ENCODE measurements at regions not wholly inside any gene's neighbourhood (a gene's known extent, or its start where the extent isn't known, plus 50 kb on each side); places are given as distances from the start of the nearest gene placed in this dataset.

DNA sequence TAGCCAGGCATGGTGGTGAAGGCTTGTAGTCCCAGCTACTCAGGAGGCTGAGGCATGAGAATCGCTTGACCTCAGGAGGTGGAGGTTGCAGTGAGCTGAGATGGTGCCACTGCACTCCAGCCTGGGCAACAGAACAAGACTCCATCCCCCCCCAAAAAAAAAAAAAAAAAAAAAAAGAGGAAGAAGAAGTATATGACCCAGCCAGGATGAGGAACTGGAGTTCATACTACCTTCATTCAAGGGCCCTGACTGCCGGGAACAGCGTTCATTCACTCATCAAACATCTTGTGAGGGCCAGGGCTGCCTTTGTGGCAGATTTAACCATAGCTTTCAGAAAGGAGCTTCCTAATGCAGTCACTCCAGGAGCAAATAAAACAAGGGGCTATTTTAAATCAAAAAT, 127.6 kb downstream of the MRPS6 start:
- TF ChIP-seq, protein P1, sequence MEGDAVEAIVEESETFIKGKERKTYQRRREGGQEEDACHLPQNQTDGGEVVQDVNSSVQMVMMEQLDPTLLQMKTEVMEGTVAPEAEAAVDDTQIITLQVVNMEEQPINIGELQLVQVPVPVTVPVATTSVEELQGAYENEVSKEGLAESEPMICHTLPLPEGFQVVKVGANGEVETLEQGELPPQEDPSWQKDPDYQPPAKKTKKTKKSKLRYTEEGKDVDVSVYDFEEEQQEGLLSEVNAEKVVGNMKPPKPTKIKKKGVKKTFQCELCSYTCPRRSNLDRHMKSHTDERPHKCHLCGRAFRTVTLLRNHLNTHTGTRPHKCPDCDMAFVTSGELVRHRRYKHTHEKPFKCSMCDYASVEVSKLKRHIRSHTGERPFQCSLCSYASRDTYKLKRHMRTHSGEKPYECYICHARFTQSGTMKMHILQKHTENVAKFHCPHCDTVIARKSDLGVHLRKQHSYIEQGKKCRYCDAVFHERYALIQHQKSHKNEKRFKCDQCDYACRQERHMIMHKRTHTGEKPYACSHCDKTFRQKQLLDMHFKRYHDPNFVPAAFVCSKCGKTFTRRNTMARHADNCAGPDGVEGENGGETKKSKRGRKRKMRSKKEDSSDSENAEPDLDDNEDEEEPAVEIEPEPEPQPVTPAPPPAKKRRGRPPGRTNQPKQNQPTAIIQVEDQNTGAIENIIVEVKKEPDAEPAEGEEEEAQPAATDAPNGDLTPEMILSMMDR (IDR thresholded peaks at IDR 0.05; ENCODE audit: low read length), result no peak
- TF ChIP-seq EZH2 (IDR thresholded peaks at IDR 0.05; ENCODE audit: borderline replicate concordance, low read length), result no peak
